LHCN-M2 (cell line): ENCODE measurements at regions not wholly inside any gene's neighbourhood (a gene's known extent, or its start where the extent isn't known, plus 50 kb on each side); places are given as distances from the start of the nearest gene placed in this dataset.
"Not testable (repeated sequence)": the region's sequence is repeated elsewhere in the genome, so short reads cannot be mapped to it uniquely, and the experiment has no call there.

Source experiments
- DNase-seq: peaks from one replicate; pipeline ENCODE4 v3.0.0-alpha.2; 2012; ENCODE audit warnings: low read depth

DNA sequence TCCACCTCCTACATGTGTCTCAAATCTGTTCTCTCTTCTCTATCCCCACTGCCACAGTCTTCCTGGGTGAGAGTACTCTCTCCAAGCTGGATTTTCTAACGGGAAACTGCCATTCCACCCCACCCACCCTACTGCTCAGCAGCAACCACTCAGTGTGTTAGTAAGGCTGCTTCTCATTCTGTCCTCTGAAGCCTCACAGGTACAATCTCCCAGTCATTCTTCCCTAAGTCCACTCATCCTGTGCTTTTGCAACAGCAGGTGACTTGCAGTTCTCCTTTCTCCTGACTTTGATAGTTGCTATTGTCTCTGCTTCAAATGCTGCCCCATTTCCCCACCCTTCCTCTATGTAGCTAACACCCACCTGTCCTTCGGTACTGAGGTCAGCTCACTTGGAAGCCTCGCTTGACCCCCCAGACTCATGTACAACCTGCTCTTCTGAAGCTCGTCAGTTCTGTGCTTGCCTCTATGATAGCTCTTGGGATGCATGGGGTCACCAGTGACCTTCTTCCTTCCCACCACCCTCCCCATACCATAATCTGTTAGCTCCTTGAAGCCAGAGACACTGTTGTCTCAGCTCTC, 188.9 kb downstream of the RRAGC start:
- no peak for DNase-seq

DNA sequence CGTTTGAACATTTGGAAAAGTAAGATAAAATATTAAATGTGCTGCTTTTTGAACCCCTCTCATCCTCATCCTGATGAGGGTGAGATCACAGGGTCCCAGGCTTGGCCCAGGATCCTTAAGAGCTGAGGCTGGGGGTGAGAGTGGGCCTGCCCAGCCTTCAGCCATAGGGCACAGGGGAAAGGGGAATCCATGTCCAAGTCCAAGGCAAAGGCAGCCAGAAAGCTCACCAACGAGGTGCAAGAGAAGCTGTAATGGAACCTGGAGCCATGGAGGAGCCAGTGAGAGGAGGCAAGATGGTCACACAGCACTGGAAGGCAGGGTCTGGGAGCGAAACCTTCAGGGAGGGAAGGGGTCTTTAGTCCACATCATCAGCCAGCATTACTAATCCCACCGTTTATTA, 191.9 kb downstream of the RRAGC start:
- DNase-seq, result no peak

DNA sequence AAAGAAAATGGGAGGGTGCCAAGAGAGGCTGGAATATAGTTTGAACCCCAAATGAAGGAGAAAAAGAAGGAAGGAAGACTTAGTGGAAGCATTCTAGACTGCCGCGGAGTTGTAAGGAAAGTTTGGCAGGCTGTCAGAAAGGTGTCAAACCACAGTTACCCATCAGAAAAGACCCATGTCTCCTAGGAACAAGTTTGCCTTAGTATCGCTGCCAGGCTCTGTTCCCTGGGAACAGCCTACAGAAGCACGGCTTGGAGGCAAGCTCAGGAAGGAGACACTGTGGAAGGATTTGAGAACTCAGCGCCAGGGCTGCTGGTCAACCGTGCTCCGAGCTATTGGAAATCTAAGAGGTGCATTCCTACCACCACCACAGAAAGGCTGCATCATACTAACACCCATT, 197.4 kb downstream of the RRAGC start:
- no peak for DNase-seq

DNA sequence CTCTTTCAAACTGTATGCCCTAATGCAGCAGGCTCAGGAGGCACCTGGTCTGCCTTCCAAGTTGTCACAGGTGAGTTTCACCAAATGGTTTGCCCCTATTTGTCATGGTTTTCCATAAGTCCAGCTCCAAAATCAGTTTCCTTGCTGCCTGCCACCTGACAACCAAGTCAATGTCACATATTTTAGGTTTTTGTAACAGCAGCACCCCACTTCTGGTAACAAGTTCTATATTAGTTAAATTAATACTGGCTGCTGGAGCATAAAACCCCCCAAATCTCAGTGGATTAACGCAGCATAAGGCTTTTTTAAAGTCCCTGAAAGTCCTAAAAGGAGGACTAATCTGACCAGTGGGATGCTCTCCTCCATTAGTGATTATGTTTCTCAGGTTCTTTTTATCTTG, 200.7 kb downstream of the RRAGC start:
- no peak for DNase-seq

DNA sequence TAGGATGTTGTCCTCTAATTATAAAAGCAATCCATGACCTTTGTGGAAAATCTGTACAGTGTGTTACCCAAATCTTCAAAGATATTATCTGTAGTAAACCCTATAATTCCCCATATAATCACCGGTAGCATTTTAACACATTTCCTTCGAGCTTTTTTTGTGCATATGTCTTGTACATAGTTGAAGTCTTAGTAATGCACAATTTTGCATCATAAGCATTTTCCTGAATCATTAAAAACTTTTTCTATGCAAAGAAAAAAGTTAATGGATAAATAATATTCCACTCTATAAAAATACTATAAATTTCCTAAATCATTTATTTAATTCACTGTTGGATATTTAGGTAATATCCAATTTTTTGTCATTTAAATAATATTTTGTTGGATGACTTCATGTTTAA, 201.7 kb downstream of the RRAGC start:
- DNase-seq, result no peak

DNA sequence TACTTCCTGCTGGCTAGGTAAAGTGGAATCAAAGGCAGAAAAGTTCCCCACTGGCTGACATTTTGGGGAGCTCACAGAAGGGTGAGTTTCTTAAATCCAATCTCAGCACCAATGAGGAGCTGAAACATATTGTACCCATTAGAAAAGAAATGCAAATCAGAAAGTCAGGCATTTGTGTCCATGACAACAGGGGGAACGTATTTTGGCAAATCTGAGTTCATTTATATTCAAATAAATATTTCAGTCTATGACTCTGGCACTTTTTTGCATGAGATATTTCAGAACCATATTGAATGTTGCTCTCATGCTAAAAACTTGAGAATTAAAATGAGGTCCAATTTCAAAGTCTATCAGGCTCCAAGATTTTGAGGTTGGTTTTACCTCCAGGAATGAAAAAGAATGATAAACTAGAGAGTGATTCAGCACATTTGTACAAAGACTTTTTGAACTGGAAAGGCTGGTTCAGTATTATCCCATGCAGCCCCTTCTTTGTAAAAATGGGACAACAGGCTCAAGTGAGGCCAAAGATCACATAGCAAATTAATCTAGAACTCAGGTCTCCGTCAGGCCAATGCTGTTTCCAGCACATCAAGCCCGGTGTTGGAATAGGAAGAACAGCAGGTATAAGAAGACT, 202.2 kb downstream of the RRAGC start:
- no peak for DNase-seq

DNA sequence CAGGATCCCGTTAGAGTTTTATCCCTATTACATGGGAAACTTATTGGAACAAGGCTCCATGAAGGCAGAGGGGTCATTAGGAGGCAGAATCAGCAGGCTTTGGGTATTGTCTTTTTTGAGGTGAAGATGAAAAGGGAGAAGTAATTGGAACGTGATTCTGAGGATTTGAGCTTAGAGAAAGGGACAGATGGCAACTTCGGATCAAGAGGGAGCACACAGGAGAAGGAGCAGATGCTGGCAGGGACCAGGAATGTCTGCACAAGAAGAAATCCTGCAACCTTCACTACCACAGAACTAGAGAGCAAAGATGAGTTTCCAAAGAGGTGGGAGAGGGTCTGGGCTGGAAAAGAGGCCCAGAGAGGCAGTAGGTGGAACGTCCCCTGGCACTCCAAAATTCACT, 202.8 kb downstream of the RRAGC start:
- no peak for DNase-seq

DNA sequence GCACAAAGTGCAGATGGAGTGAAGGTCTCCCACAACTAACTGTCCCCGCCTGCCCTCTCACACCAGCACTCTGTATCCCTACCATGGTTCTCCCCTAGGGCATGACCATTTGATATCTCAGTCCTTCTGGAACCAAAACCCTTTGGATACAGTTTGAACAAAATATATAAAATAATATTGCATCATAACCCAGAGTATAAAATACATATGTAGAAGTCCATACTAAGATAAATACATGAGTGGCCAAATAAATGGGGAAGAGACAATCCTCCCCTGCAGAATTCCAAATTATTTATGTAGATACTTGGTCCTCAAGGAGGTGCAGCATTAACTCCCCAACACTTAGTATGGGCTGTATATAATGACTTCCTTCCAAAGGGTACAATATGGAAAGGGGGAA, 207.4 kb downstream of the RRAGC start:
- DNase-seq, result no peak

DNA sequence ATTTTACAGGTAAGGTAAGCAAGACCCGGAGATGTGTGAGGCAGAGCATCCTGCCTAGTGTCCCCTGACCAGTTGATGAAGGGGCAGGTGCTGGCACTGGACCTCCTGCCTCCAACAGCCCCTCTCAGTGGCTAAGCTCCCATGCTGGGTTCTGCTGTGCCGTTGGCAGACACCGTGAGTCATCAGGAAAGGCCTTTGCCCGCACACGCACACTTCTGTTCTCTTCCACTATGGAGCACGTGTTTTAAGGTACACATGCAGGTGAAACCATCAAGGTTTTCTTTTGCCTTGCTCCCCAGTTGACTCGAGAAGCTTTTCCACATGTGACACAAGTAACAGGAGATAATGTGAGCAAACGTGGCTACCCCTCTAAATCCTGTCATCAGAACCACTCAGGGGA, 207.9 kb downstream of the RRAGC start:
- no peak for DNase-seq

DNA sequence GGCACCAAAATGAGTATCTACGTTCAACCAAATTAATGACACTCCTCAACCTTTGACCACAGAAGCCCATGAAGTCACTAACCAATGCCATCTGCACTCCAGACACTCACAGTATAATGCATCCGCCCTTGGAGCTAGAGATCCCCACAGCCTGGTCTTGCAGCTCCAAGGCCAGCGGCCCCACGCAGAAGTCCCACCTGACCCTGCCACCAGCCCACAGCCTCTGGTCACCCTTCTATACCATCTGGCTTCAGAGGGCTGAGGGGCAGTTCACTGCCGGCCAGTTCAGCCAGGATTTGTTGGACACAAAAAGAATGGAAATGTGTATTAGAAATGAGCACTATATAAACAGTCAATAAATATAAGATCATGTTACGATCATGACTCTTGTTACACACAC, 211.2 kb downstream of the RRAGC start:
- no peak for DNase-seq

DNA sequence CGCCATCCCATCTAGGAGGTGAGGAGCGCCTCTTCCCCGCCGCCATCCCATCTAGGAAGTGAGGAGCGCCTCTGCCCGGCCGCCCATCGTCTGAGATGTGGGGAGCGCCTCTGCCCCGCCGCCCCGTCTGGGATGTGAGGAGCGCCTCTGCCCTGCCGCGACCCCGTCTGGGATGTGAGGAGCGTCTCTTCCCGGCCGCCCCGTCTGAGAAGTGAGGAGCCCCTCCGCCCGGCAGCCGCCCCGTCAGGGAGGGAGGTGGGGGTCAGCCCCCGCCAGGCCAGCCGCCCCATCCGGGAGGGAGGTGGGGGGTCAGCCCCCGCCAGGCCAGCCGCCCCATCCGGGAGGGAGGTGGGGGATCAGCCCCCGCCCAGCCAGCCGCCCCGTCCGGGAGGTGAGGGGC, 212.2 kb downstream of the RRAGC start:
- DNase-seq, result not testable (repeated sequence)

DNA sequence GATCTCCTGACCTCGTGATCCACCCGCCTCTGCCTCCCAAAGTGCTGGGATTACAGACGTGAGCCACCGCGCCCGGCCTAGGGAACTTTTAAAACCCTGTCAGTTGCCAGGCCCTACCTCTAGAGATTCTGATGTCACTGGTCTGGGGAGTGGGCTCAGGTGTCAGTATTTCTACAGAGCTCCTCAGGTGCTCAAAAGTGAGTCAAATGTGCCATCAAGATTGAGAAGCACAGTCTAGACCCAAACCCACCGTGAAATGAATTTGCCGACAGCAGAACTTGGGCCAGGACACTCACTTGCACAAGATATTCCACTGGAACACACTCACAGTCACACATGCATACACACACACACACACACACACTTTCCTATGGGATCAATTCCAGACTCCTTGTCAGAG, 215.5 kb downstream of the RRAGC start:
- DNase-seq, result no peak

DNA sequence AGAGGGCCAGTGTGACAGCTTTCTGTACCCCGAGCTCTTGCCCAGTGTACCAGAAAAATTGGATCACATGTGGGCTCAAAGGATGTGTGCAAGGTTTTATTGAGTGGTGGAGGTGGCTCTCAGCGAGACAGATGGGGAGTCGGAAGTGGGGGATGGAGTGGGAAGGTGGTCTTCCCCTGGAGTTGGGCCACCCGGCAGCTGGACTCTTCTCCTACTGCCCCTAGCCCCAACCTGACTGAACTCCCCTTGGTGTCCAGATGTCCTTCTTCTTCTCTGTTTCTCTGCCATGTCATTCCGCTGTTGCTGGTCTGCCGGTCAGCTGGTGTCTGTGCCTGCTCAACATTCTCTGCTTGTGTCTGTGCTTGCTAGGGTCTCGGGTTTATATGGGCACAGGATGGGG, 217.9 kb downstream of the RRAGC start:
- no peak for DNase-seq

DNA sequence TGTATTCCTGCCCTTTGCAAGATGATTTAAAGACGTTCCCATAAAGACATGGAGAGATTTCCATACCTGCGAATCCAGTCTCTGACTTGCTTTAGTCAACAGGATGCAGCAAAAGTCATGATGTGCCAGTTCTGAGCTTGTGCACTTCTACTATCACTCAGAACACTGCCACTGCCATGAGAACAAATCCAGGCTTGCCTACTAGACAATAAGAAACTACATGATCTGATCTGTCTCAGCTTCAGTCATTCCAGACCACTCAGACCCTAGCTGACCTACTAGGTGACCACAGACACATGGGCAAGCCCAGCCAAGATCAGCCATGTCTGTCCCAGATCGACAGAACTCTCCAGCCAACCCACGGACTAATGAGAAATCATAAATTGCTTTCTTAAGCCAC, 219.2 kb downstream of the RRAGC start:
- DNase-seq, result no peak

DNA sequence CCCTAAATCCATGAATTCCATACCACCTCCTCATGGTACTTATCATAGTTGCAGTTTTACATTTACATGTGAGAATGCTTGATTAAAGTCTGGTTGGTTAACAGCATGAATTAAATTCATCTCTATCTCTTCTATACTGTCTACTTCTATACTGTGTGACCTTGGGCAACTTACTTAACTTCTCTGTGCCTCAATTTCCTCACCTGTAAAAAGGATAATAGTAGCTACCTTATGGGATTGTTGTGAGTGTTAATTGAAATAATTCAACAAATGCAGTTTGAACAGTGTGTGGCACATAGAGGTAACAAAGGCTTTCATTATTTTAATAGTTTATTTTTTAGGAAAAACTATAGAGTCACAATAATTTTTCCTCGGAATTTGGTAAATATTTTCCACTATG, 231.3 kb downstream of the RRAGC start:
- DNase-seq, result no peak

DNA sequence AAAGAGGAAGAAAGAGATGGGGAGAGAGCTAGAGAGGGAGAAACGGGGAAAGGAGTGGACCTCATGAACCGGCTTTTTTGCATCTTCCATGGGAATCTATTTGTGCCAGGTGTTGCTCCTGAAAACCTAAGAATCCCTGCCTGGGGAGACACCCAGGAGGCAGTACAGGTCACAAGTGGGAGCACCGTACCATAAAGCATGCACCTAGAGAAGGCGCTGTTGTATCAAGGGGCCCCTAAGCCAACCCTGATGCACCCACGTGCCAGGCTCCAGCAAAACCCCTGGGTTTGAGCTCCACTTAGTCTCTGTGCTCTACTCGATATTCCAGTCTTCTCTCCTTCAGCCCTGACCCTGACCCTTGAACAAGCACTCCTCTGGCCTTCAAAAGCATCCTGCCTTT, 233.6 kb downstream of the RRAGC start:
- DNase-seq, result no peak

DNA sequence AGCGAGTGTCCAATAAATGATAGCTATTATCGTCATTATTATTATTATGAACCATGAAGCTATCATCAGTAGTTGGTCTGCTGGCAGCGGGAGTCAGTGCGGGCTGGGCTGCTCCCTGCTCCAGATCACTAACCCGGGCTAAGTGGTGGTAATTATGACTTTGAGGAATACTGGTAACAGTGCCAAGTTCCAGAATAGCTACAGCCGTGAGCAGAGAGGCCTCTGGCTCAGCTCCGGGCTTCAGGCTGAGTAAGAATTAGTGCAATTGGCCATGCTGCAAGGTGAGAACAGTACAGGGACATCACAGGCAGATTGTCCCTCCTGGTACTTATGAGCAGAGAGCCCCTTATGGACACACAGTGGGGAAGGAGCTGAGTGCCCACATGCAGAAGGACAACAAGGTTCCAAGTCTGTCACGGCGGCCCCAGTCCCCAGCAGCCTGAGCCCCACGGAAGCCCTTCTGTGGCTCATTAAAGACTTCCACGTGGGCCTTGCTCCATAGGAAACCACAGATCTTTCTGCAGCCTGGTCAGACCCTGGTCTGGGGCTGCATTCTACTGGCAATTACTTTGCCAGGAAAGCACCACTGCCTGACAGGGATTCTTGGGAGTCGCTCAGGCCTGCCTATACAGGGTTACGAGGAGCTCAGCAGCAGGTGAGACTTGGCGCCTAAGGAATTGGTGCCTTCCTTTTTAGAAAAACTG, 235.1 kb downstream of the RRAGC start:
- no peak for DNase-seq

DNA sequence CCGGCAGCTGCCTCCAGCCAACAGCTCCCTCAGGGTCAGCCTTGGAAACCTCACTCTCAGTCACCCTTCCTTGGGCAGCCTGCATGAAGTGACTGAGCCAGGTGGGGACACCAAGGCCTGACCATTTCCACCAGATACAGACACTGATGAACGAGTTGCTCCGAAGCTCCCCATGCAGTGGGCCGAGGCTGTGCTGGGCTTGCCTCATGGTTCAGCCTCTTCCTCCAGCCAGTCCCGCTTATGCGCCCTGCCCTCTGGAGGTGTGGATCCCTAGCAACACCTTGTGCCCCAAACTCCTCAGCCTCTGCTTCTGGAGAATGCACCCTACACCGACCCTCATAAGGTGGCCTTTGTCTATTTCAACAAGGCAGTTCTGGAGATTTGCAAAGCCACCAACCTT, 236.0 kb downstream of the RRAGC start:
- DNase-seq, result no peak

DNA sequence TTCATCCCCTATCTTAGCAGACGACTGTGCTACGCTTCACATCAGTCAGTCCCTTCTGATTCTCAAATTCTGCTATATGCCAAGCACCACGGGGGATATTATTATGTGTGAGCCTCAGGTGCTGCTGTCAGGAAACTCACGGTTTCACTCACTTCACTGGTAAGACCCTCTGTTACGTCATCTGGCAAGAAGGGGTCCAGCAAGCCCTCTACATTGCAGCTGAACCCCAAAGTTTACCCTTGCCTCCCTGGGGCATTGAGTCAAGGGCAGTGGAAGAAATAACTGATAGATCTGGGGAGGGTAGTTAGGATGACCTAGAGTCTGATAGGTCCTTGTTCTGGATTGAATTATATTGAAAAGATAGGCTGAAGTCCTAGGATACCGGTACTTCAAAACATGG, 237.4 kb downstream of the RRAGC start:
- no peak for DNase-seq

DNA sequence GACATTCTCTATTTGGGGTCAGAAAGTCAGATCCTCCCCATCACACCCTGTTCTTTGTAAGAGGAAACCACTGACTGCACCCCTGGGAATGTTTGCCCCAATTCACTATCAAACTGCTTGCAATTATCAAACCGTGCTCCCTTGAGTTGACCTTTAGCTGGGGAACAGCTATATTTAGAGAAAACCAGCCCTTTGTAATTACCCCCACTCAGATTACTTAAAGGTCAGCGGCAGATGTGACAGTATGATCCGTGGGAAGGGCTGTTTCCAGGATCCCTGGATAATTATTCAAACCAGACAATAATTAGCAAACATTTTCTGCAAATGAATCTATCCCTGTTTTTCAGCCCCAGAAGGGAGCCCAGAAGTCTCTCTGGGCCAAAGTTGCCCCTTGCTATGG, 242.7 kb downstream of the RRAGC start:
- no peak for DNase-seq

DNA sequence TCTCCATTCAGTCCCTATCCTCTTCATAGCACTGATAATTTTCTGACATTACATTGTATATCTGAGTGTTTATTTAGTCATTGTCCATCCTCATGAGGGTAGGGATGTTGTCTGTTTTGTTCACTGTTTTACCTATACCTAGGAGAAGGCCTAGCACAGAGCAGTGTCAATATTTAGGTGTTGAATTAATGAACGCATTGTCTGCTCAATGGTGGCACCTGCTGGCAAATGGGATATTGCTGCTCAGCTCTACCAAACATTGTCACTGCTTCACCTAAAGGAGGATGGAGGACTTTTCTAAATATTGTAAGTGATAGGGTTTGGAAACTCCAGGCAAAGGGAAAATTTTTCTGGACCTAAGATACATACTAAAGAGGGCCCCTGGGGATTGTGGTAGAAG, 243.9 kb downstream of the RRAGC start:
- no peak for DNase-seq

DNA sequence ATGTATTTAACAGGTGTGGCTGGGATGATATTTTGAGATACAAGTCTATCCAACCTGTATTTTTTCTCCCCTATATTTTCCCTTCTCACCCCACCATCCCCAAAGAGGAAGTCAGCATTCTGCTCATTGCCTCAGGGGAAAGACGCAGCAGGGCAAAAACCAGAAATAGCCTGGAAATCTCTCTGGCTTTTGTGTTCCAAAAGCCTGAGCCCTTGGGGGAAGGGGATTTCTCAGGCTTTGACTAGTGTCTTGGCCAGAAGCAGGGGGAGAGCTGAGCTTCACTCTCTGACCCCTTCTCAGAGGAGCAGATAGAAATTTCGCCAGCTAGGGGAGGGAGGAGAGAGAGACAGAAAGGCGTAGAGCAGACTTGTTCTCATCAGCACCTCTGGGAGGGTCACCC, 244.7 kb downstream of the RRAGC start:
- DNase-seq, result no peak

DNA sequence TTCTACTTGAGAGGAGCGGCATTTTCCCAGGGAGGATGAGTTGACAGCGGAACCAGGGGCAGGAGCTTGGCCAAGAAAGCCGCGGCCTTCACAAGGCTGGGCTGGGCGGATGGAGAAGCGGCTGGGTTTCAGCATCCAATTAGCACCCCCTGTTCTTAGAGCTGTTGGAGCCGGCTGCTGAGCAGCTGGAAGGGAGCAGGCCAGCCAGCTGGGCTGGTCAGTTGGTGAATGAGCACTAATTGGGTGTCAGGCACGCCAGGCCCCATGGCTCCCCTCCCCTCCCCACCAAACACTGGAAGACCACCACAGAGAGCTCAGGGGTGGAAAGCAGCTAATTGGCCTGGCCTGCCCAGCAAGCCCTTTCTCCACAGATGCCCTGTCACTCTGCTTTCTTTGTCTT, 245.6 kb downstream of the RRAGC start:
- DNase-seq, result no peak

DNA sequence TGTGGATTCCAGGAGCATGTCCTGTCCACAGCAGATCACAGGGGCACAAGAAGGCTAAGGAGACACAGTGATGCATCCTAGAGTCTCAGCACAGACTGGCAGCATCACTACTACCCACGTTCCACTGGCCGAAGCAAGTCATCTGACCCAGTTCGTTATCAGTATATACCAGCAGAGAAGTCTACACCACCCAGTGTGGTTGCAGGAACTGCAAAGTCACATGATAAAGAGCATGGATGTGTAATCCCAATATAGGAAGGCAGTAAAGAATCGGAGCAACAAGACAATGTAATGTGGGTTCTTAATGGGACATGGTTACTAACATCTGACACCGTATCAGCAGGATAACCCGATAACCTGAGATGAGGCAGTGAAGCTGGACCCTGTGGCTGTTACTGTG, 246.6 kb downstream of the RRAGC start:
- no peak for DNase-seq
